Ecto neural progenitor cell (in vitro differentiated cells): ENCODE measurements at regions not wholly inside any gene's neighbourhood (a gene's known extent, or its start where the extent isn't known, plus 50 kb on each side); places are given as distances from the start of the nearest gene placed in this dataset.

Source experiments
- DNase-seq: peaks from one replicate; pipeline ENCODE4 v3.0.0-alpha.2; 2018; ENCODE audit warnings: low spot score

DNA sequence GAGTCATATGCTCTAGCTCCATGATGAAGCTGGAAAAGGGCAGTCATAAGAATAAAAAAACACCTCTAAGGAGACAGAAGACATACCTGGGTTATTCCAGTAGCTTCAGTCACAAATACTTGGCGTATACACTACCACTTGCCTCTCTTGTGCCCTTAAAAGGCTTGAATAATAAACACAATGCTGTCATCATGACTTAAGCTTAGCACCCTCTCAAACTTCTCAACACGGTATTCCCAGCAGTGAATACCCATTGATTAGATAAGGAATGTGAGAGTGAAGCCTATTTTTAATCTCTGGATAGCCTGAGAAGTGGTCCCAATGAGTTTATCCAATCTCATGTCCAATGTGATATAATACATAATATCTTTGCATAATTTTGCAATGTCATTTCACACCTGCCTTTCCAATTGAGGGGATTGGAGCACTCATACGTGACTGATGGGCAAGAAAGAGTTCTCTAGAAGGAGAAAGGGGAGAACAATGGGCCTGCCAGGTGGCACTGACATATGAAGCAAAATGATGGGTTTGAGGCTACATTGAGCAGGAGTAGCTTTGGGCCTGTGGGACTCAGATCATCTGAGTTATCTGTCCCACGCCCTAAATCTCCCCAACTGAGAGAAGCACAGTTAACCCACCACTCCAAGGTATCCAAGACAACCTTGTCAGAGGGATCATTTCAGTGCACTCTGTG lies 298.6 kb upstream of the DAB1 start:
- DNase-seq = no peak

DNA sequence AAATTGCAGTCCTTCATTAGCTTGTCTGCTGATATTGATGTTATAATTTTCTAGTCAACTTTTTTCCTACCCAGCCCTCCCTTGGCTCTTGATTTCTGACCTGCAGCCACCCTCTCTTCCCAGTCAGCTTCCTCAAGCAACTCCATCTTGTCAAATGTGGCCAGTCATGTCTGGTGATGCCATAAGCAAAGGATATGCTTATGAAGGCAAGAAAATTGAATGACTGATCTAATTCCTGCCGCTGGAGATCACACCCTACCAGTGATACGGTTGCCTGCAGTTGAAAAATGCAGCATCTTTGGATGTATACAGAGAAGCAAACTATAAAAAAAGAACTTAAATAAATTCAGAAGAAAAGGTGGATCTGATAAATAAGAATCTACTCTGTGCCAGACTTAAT lies 297.1 kb upstream of the DAB1 start:
- no peak for DNase-seq

DNA sequence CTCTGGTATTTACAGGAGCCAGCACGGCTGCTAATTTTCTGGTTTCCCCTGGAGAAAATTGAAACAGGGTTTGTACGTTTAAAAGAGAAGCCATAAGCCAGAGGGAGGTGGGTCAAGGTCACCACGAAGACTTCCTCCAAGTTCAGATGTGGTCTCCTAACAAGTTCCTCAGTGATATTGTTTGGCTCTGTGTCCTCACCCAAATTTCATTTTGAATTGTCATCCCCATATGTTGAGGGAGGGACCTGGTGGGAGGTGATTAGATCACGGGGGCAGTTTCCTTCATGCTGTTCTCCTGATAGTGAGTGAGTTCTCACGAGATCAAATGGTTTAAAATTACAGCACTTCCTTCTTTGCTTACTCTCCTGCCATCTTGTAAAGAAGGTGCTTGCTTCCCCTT lies 295.4 kb upstream of the DAB1 start:
- no peak for DNase-seq

DNA sequence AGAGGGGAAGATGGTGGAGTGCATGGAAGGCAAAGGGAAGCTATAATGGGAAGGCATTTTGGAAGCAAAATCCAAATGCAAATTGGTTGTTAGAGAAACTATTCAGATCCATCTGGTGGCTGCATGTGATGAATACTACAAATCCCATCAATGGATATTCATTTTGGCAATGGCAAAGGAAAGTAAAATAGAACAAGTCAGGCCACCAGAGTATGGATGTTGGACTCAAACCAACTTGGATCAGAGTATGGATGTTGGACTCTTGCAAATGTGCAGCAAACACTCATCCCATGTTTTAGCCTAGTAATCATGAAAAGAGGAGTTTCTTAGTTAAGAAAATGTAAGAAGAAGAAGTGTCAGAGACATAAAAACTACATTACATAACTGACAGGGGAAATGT lies 289.6 kb upstream of the DAB1 start:
- no peak for DNase-seq

DNA sequence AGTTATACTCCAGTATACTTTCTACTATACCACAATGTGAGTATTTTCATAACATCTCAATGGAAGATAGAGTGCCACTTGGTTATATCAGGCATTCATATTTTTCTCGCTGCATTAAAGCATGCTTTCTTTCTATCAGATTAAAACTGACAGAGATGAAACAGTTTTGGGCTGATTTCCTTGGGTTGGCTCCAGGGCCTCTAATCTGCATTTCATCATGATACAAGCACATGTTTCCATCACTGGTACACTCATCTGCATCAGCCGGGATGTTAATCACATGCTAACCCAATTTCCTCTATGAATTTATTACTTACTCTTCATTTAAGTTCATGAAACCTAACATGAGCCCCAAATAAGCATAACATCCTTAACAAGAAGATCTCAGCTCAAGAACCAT lies 289.0 kb upstream of the DAB1 start:
- no peak for DNase-seq

DNA sequence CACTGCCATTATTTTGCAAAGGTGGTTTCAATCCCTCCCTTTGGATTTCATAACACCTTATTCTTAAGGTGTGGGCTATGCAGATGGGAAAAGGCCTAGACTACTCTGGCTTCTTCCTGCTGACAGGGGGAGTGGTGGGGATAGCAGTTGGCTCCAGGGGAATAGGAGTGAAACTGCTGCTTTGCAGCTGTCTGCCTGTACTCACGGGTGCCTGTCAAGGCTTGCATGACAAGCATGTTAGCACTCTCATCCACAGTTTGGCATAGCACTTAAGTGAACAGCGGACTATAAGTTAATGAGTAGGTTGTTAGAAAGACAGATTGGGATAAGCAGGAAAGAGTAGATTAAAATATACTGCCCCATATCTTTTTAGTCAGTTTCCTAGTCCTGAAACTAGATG lies 287.5 kb upstream of the DAB1 start:
- no peak for DNase-seq

DNA sequence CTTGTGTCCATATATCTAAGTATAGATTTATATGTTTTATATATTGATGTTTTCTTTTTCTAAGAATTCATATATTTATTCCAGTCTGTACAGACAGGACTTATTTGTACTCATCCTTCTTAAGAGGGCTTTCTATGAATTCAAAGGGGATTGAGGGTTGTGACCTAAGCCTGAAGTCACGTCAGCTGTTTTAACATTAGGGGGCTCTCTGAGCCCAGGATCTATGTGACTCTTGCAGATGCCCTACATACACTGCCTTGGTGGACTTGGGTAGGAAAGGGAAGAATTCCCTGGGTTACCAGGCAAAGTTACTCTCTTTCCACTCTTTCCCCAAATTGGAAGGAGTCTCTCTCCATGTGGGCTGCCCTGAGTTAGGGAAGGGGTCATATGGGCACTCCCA lies 283.8 kb upstream of the DAB1 start:
- DNase-seq = no peak

DNA sequence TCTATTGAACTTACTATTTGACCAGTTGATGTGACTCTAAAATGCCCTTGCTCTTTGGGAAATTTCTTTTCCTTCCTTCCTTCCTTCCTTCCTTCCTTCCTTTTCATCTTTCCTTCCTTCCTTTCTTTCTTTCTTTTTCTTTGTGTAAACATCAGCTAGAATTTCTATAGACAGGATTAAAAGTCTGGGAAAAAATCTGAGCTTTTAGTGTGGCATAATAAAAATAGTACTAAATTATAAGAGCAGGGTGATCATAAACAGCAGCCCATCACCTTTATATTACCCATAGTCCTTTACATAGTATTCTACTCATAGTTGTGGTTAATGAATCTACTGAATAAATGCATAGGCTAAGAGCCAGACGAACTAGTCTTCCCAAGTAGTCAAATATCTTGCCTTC lies 281.0 kb upstream of the DAB1 start:
- no peak for DNase-seq

DNA sequence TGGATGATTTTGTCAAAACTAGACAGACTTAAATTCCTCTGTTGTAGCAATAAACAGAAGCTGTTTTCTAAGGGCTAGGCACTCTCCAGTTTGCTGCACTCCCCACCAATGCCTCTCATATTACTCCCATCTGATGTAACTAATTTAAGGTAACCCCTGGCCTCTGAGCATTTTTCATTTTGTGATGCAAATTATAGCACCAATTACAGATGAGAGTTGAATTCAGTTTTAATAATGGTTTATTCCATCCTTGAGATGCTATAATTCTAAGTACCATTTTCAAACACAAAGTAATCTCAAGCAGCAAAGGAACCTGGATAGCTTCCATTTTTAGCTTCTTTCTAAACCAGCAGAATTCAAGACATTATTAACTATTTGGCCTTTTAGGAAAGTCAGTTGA lies 280.4 kb upstream of the DAB1 start:
- DNase-seq = no peak

DNA sequence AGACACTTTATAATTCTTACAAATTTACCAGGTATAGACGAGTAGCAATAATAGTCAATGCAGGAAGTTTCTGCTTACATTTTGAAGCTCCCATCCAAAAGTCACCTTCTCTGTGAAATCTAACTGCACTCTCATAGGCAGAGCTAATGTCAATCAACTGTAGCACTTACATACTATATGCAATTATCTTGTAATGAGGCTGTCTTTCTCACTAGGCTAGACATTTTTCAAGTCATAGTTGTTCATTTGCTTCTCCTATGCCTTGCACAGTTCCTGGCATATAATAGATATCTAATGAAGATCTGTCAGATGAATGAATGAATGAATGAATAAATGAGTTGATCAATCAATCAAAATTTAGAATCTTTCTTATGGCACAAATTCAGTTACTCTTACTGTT lies 273.0 kb upstream of the DAB1 start:
- no peak for DNase-seq

DNA sequence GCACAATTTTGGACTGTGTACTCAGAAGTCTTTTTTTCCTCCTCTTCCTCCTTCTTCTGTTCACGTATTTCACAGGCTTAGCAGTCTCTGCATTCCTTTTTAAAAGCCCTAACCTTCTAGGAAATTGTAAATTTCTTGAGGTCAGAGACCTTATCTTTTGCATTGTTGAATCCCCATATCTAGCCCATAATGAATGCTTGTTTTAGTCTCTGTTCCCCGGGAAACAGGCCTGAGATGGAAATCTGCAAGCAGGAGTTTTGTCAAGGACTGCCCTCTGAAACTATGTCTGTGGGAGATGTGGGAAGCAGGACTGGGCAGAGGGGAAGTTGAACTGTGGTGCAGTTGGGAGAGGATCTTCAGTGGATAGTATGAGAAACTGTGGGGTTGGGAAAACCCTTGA lies 272.2 kb upstream of the DAB1 start:
- no peak for DNase-seq

DNA sequence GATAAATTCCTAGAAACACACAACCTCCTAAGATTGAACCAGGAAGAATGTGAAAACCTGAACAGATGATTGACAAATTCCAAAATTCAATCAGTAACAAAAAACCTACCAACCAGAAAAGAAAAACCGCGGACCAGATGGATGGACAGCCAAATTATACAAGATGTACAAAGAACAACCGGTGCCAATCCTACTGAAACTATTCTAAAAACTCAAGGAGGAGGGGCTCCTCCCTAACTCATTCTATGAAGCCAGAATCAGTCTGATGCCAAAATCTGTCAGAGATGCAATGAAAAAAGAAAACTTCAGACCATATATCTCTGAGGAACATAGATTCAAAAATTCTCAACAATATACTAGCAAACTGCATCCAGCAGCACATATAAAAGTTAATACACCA lies 262.4 kb upstream of the DAB1 start:
- no peak for DNase-seq

DNA sequence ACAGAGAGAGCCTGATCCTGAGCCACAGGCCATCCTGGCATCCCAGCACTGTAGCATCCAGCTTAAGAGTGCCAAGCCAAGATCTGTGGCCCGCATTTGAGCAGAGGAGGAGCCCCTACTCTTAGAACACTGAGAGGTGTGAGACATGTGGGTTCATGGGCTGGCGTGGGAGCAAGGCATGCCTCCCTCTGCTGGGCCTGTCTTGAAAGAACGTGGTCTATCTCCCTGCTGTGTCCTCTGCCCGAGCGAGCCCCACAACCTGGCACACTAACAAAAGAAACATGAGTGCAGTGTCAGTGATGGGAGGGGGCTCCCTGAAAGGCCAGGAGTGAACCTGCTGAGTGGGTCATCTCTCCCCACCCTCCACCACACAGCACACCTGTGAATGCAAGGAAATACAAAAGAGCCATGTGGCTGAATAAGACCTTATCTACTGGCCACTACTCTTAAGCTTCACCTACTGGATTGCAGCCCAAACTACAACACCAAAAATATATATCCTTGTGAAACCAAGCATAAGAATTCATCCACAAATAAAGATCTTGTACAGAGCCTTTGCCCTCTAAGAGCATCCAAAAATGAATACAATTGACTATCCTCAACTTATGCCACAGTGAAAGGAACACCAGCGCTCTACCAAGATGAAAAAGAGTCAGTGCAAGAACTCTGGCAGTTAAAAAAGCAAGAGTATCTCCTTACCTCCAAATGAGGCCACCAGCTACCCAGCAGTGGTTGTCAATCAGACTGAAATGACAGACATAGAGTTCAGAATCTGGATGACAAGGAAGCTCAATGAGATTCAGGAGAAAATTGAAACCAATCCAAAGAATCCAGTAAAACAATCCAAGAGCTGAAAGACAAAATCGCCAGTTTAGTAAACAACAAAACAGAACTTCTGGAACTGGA lies 259.4 kb upstream of the DAB1 start:
- DNase-seq = no peak

DNA sequence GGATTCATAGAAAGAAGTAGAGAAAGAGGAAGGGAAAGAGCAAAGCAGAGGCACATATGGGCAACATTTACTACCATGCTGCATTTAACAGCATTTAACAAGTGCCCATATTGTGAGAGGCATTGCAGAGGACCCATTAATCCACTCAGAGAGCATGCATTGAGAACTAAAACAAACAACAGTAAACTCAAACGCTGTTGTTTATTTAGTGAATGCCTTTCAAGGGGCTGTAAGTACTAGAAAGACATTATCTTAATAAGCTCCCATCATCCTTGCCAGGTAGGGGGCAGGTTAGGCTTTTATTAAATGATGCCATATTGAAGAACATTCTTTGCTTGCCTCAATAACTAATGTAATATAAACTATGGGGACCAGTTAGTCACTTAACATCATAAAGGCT lies 254.3 kb upstream of the DAB1 start:
- no peak for DNase-seq

DNA sequence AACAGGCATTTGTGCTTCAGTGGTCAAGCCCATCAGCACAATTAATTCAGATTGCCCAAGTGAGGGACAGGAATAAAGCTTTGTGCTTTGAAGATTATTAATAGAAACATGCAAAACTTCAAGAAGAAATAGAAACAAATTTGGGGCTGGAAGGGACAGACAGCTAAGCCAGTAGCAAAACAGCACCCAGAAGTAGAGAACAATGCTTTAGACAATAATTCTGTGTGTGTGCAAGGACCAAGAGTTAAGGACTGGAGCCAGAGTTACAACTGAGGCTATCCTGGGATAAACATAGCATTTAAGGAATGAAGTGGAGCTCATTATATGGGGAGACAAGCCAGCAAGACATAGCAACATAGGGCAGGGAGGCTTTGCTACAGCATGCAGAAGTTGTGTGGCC lies 251.9 kb upstream of the DAB1 start:
- DNase-seq = no peak

DNA sequence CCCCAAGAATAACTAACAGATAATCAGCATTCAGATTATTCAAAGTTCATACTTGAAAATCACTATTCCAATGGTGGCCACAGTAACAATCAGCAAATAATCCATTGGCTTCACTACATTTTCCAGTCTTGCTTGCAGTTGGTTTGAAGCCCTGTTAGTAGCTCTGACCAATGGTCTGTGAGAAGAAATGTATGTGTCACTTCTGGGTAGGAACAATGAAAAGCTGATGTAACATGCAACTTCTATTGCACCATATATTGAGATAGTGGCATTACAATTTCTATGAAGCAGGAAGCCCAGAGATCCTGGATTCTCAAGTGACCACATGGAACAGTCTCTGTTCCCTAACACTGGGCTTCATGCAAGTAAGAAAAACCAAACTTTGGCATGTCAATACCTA lies 250.9 kb upstream of the DAB1 start:
- no peak for DNase-seq

DNA sequence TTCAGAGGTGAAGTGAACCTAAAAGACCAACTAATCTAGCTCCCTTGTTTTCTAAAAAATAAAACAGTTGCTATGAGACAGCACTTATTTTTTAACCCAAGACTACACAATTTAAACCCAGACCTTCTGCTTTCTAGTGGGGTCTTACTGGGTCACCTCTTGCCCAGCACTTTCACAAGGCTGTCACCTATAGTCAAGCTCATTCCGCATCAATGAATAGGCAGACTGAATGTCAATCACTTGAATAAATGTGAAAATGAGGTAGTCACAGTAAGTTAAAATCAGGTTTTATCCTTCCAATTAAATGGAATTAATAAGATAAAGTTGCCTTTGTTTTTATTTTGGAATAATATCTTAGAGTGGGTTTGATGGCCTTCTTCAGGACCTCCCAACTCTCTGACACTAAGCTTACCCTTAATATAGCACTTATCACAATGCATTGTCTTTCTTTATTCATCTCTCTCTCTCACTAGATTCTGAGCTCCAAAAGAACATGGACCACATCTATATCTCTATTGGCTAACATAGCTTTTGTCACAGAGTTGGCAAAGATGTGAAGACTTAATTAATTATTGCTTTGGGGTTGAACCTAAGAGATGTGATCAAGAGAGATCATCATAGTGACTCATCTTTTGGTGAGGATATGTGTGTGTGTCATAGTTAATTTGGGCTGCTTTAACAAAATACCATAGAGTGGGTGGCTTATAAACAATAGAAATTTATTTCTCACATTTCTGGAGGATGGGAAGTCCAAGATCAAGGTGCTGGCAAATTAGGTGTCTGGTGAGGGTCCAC lies 248.7 kb upstream of the DAB1 start:
- DNase-seq = no peak

DNA sequence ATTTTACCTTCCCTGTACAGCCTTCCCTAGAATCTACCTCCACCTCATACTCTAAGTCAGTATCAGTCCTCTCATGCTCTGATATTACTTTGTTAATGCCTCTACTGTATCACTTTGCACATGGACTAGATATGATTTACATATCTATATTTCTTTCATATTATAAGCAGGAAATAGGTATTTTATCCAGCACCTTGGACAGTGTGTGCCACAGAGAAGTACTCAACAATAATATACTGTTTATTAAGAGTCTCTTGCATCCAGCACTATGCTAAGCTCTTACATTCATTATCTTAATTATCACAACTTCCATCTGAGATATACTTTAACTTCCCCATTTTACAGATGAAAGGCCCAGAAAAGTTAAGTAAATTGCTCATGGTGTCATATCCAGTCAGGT lies 247.9 kb upstream of the DAB1 start:
- DNase-seq = no peak

DNA sequence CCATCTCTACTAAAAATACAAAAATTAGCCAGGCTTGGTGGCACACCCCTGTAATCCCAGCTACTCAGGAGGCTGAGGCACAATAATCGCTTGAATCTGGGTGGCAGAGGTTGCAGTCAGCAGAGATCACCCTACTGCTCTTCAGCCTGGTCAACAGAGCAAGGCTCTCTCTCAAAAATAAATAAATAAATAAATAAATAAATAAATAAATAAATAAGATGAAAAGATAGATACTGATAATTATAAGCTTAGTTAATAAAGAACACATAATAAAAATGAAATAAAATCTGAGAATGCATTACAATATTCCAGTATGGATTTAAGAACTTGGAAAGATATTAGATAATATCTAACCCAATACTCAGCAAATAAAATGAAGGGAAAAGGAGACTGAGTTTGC lies 235.9 kb upstream of the DAB1 start:
- no peak for DNase-seq

DNA sequence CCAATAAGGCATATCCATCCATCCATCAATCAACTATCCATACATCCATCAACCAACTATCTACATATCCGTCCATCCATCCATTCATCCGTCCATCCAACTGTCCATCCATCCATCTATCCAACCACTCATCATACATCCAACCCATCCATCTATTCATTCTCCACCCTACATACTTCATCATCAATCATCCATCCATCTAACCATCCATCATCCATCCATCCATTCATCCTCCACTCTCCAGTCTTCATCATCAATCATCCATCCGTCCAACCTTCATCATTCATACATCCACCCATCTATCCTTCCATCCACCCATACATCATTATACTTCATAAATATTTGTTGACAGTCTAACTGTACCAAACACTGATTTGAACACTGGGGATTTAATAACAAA lies 231.3 kb upstream of the DAB1 start:
- DNase-seq = no peak

DNA sequence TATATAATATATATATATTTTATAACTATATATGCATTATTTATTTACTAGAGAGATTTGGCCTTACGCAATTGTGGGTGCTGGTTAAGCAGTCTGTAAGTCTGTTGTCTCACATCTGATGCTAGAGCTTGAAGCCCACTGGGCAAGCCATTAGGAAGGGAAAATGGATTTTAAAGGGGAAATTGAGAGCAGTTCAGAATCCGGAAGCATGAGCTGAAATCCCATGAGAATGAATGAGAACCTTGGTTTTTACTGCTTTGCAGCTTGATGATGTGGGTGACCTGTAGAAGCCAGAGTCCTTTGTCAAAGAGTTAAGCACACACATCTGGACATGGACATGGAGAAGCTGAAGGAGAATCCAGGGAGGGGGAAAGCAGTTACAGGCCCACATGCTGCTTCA lies 220.8 kb upstream of the DAB1 start:
- DNase-seq = no peak

DNA sequence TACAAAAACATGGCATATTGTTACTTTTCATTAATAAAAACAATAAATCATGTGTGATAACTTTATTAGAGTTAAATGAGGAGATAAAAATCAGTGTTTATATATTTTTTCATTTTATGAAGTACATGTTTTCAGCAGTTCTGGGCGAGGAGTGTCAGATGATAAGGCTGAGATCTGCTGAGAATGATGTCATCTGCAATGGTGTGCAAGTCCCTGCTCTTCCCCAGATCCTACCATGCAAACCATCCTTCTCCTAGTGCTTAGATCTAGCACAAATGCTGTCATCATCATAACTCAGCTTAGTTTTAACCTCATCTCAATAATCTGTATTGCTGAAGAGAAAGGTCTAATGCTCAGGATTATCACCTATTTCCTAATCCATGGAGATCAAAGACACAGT lies 214.4 kb upstream of the DAB1 start:
- no peak for DNase-seq

DNA sequence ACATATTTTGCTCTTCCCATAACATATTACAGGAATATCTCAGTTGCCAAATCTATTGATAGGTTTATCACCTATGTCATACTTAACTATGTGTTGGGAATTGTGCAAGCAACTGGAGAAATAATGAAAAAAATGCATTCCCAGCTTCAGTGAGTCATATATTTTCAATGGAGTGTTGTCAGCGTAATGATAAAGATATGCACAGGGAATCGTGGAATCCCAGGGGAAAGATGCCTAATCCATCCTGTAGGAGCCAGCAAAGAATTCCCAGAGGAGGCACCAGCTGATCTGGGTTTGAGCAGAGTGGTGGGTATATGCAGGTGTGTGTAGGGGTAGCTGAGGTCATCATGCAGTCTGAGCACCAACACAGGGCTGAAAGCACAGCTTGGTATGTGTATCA lies 213.3 kb upstream of the DAB1 start:
- DNase-seq = no peak
